ENCODE measurements at regions not wholly inside any gene's neighbourhood (a gene's known extent, or its start where the extent isn't known, plus 50 kb on each side); places are given as distances from the start of the nearest gene placed in this dataset.
A peak's percentile ranks its signal among the peaks of the same experiment; 100 is the strongest.

GRCh38 chr20:59403962-59404314 lies 103.5 kb downstream of the EDN3 start:
- DNase-seq: no peak

- no peak for DNase-seq
Observed at GRCh38 chr20:59404749-59405148, 104.3 kb downstream of the EDN3 start.

- DNase-seq: peak; percentile 24
Observed at GRCh38 chr20:59405226-59406200, 105.1 kb downstream of the EDN3 start.

GRCh38 chr20:59406446-59406845 lies 106.0 kb downstream of the EDN3 start:
- no peak for DNase-seq

GRCh38 chr20:59411170-59411569 lies 110.8 kb downstream of the EDN3 start:
- DNase-seq: no peak

GRCh38 chr20:59411589-59411988 lies 111.2 kb downstream of the EDN3 start:
- DNase-seq: no peak

- DNase-seq: peak; percentile 99
Observed at GRCh38 chr20:59412181-59412580, 111.8 kb downstream of the EDN3 start.

GRCh38 chr20:59412875-59413284 lies 112.5 kb downstream of the EDN3 start:
- peak; percentile 80 for DNase-seq

- DNase-seq: peak; percentile 17
Observed at GRCh38 chr20:59413326-59413865, 113.0 kb downstream of the EDN3 start.

GRCh38 chr20:59414936-59415623 lies 114.7 kb downstream of the EDN3 start:
- no peak for DNase-seq

- DNase-seq: no peak
Observed at GRCh38 chr20:59416916-59417315, 116.5 kb downstream of the EDN3 start.

- peak; percentile 90 for DNase-seq
Observed at GRCh38 chr20:59421089-59421488, 120.7 kb downstream of the EDN3 start.

- DNase-seq: peak; percentile 11
Observed at GRCh38 chr20:59421920-59422637, 121.7 kb downstream of the EDN3 start.

GRCh38 chr20:59422872-59423544 lies 122.6 kb downstream of the EDN3 start:
- no peak for DNase-seq

- DNase-seq: no peak
Observed at GRCh38 chr20:59424976-59425375, 124.6 kb downstream of the EDN3 start.

- no peak for DNase-seq
Observed at GRCh38 chr20:59425572-59425971, 125.2 kb downstream of the EDN3 start.

- no peak for DNase-seq
Observed at GRCh38 chr20:59428006-59428405, 127.6 kb downstream of the EDN3 start.

GRCh38 chr20:59428441-59429205 lies 128.2 kb downstream of the EDN3 start:
- DNase-seq: no peak

- DNase-seq: no peak
Observed at GRCh38 chr20:59429396-59429795, 129.0 kb downstream of the EDN3 start.

GRCh38 chr20:59431014-59431413 lies 130.6 kb downstream of the EDN3 start:
- DNase-seq: no peak

- DNase-seq: peak; percentile 88
Observed at GRCh38 chr20:59434960-59435359, 134.5 kb downstream of the EDN3 start.

- DNase-seq: peak; percentile 96
Observed at GRCh38 chr20:59435518-59435917, 135.1 kb downstream of the EDN3 start.

Data from NCI-H2171 treated with DMSO at 0.1 percent for 48 hours (cell line).